MM.1S (cell line): ENCODE measurements at regions not wholly inside any gene's neighbourhood (a gene's known extent, or its start where the extent isn't known, plus 50 kb on each side); places are given as distances from the start of the nearest gene placed in this dataset.

Experiments used
- DNase-seq: peaks from one replicate; pipeline ENCODE4 v3.0.0-alpha.2; 2015
- H2AFZ ChIP-seq: fragments of 300-600 bp; sonication (generic); 2 replicates; pipeline ENCODE4 v1.6.0; 2016; ENCODE audit warnings: antibody characterized with exemption, low read length
- H3F3A ChIP-seq: fragments of 300-600 bp; sonication (generic); 2 replicates; pipeline ENCODE4 v1.6.1; 2016; ENCODE audit warnings: mild to moderate bottlenecking, antibody characterized with exemption, low read length, moderate library complexity, mixed read lengths; ENCODE audit not compliant: insufficient read depth
- H3K27ac ChIP-seq: fragments of 300-600 bp; sonication (generic); 2 replicates; pipeline ENCODE4 v1.5.1; 2016; ENCODE audit warnings: mild to moderate bottlenecking, low read length
- H3K27me3 ChIP-seq: fragments of 300-600 bp; sonication (generic); replicated peaks from 2 replicates; pipeline ENCODE4 v1.6.0; 2016; ENCODE audit warnings: low read length; ENCODE audit not compliant: insufficient read depth
- H3K36me3 ChIP-seq: fragments of 300-600 bp; sonication (generic); replicated peaks from 2 replicates; pipeline ENCODE4 v1.6.1; 2016; ENCODE audit warnings: mild to moderate bottlenecking, low read length, mixed read lengths; ENCODE audit not compliant: insufficient read depth
- H3K4me1 ChIP-seq: fragments of 300-600 bp; sonication (generic); 2 replicates; pipeline ENCODE4 v1.6.1; 2016; ENCODE audit warnings: low read length, mixed read lengths
- H3K4me2 ChIP-seq: fragments of 300-600 bp; sonication (generic); 2 replicates; pipeline ENCODE4 v1.6.0; 2016; ENCODE audit warnings: low read depth, low read length
- H3K4me3 ChIP-seq: fragments of 300-600 bp; sonication (generic); 2 replicates; pipeline ENCODE4 v1.5.1; 2016; ENCODE audit warnings: low read length, mixed read lengths
- H3K79me2 ChIP-seq: fragments of 300-600 bp; sonication (generic); 2 replicates; pipeline ENCODE4 v1.6.1; 2016; ENCODE audit warnings: mixed run types, low read length, mixed read lengths
- H3K9ac ChIP-seq: fragments of 300-600 bp; sonication (generic); 2 replicates; pipeline ENCODE4 v1.6.1; 2016; ENCODE audit warnings: low read length, mixed read lengths
- H3K9me2 ChIP-seq: fragments of 300-600 bp; sonication (generic); replicated peaks from 2 replicates; pipeline ENCODE4 v1.6.1; 2016; ENCODE audit warnings: mild to moderate bottlenecking, low read length, mixed read lengths; ENCODE audit not compliant: insufficient read depth
- H3K9me3 ChIP-seq: fragments of 300-600 bp; sonication (generic); replicated peaks from 2 replicates; pipeline ENCODE4 v1.6.1; 2016; ENCODE audit warnings: mild to moderate bottlenecking, low read length, mixed read lengths; ENCODE audit not compliant: insufficient read depth
- H4K20me1 ChIP-seq: fragments of 300-600 bp; sonication (generic); 2 replicates; pipeline ENCODE4 v1.6.1; 2016; ENCODE audit warnings: mild to moderate bottlenecking, low read length, moderate library complexity, mixed read lengths; ENCODE audit not compliant: insufficient read depth
- CTCF ChIP-seq: fragments of 300-600 bp; sonication (generic); IDR thresholded peaks from 2 replicates; pipeline ENCODE4 v1.5.1; 2016; ENCODE audit warnings: antibody characterized with exemption, low read length, mixed read lengths
- EZH2 ChIP-seq: fragments of 300-600 bp; sonication (generic); optimal IDR thresholded peaks from 2 replicates; pipeline ENCODE3; 2017; ENCODE audit warnings: low read depth, mild to moderate bottlenecking, antibody characterized with exemption, low read length, mixed read lengths
- EZH2phosphoT487 ChIP-seq: fragments of 300-600 bp; sonication (generic); IDR thresholded peaks from 2 replicates; pipeline ENCODE4 v1.6.1; 2018; ENCODE audit warnings: antibody characterized with exemption, low read length

GRCh38 chr7:118861581-118861980, 637.1 kb downstream of the ANKRD7 start:
- Histone ChIP-seq H3F3A (no peaks in the 10 kb centered on the region), H3K36me3 (no peaks in the 10 kb centered on the region), H3K27me3 (no peaks in the 10 kb centered on the region), H3K9me2 (no peaks in the 10 kb centered on the region; the same call in 1 of the 2 replicates), H3K4me2 (no peak overlapping the region), H3K79me2 (no peaks in the 10 kb centered on the region), H2AFZ (no peak overlapping the region), H3K4me1 (peaks cover 6% of the 10 kb centered on the region), H4K20me1 (no peaks in the 10 kb centered on the region), H3K9ac (no peak overlapping the region), H3K4me3 (no peak overlapping the region), H3K9me3 (no peaks in the 10 kb centered on the region), H3K27ac (no peak overlapping the region)
- TF ChIP-seq CTCF (no peak), EZH2 (no peak), EZH2phosphoT487 (no peak)
- DNase-seq: no peak

GRCh38 chr7:118862740-118863139, 638.2 kb downstream of the ANKRD7 start:
- Histone ChIP-seq H3K9me3 (no peaks in the 10 kb centered on the region), H3K4me2 (no peak overlapping the region), H3K9ac (no peak overlapping the region), H3F3A (no peaks in the 10 kb centered on the region), H4K20me1 (no peaks in the 10 kb centered on the region), H3K36me3 (no peaks in the 10 kb centered on the region), H3K27me3 (no peaks in the 10 kb centered on the region), H3K27ac (no peak overlapping the region), H3K4me1 (peaks cover 6% of the 10 kb centered on the region), H2AFZ (no peak overlapping the region), H3K4me3 (no peak overlapping the region), H3K79me2 (no peaks in the 10 kb centered on the region), H3K9me2 (no peaks in the 10 kb centered on the region; the same call in 1 of the 2 replicates)
- DNase-seq: no peak
- TF ChIP-seq CTCF: no peak
- TF ChIP-seq EZH2phosphoT487: no peak
- TF ChIP-seq EZH2: no peak

- peaks cover 14% of the 10 kb centered on the region for H3K4me1 ChIP-seq
- no peak overlapping the region for H3K27ac ChIP-seq
- no peaks in the 10 kb centered on the region for H3K36me3 ChIP-seq
- 0 out of 2 replicates have a peak, but pooled peaks cover 2% of the 10 kb centered on the region for H3F3A ChIP-seq
- H3K4me3 ChIP-seq: no peak overlapping the region
- H3K27me3 ChIP-seq: no peaks in the 10 kb centered on the region
- H3K4me2 ChIP-seq: no peak overlapping the region
- H4K20me1 ChIP-seq: no peaks in the 10 kb centered on the region
- no peak for DNase-seq
- no peaks in the 10 kb centered on the region; the same call in 1 of the 2 replicates for H3K9me2 ChIP-seq
- H3K9ac ChIP-seq: no peak overlapping the region
- no peaks in the 10 kb centered on the region for H3K9me3 ChIP-seq
- no peaks in the 10 kb centered on the region for H3K79me2 ChIP-seq
- H2AFZ ChIP-seq: no peak overlapping the region
- TF ChIP-seq EZH2: no peak
- no peak for TF ChIP-seq CTCF
Observed at GRCh38 chr7:118863966-118864365, 639.5 kb downstream of the ANKRD7 start.
